ENCODE measurements at regions not wholly inside any gene's neighbourhood (a gene's known extent, or its start where the extent isn't known, plus 50 kb on each side); places are given as distances from the start of the nearest gene placed in this dataset.

GRCh38 chr17:14838567-14838966, 426.6 kb downstream of the PMP22 start:
- Histone ChIP-seq H3K4me3 (ENCODE audit: low read depth, low read length) (no peak overlapping the region), H3K36me3 (ENCODE audit: control insufficient read depth, insufficient read depth, low read length) (no peaks in the 10 kb centered on the region), H3K27me3 (ENCODE audit: control insufficient read depth, insufficient read depth, low read length) (no peaks in the 10 kb centered on the region)
- TF ChIP-seq, protein P1, sequence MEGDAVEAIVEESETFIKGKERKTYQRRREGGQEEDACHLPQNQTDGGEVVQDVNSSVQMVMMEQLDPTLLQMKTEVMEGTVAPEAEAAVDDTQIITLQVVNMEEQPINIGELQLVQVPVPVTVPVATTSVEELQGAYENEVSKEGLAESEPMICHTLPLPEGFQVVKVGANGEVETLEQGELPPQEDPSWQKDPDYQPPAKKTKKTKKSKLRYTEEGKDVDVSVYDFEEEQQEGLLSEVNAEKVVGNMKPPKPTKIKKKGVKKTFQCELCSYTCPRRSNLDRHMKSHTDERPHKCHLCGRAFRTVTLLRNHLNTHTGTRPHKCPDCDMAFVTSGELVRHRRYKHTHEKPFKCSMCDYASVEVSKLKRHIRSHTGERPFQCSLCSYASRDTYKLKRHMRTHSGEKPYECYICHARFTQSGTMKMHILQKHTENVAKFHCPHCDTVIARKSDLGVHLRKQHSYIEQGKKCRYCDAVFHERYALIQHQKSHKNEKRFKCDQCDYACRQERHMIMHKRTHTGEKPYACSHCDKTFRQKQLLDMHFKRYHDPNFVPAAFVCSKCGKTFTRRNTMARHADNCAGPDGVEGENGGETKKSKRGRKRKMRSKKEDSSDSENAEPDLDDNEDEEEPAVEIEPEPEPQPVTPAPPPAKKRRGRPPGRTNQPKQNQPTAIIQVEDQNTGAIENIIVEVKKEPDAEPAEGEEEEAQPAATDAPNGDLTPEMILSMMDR (IDR thresholded peaks at IDR 0.05; ENCODE audit: insufficient read depth, low read length, severe bottlenecking), result no peak
- FAIRE-seq (no peak), DNase-seq (ENCODE audit: low read depth) (peak; percentile 80)

- DNase-seq (ENCODE audit: low read depth) (peak; percentile 95), FAIRE-seq (no peak)
- TF ChIP-seq, protein P1 (IDR thresholded peaks at IDR 0.05; ENCODE audit: insufficient read depth, low read length, severe bottlenecking), result no peak
- Histone ChIP-seq H3K27me3 (ENCODE audit: control insufficient read depth, insufficient read depth, low read length) (no peaks in the 10 kb centered on the region), H3K36me3 (ENCODE audit: control insufficient read depth, insufficient read depth, low read length) (no peaks in the 10 kb centered on the region), H3K4me3 (ENCODE audit: low read depth, low read length) (no peak overlapping the region)
These were observed 431.8 kb downstream of the PMP22 start for GRCh38 chr17:14833201-14833785.

DNA sequence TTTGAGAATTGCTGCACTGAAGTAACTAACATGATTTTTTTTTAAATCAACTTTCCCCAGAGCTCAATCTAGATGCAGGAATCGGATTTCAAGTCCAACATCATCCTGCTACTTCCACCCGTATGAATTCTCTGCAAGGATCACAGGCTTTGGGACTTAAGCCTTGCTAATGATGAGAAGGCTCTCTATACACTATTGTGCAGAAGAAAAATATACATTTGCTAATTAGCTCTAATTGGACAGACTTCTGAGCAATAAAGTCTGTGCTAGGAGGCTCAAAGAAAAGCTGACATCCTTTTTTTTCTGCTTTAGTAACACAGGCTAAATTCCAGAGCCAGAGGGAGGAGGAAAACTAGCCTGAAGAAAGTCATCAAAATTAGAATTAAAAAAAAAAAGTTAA, 433.6 kb downstream of the PMP22 start:
- no peak overlapping the region for H3K4me3 ChIP-seq (ENCODE audit: low read depth, low read length)
- FAIRE-seq (no peak), DNase-seq (ENCODE audit: low read depth) (no peak)
- TF ChIP-seq, protein P1 (IDR thresholded peaks at IDR 0.05; ENCODE audit: insufficient read depth, low read length, severe bottlenecking), result no peak
- H3K27me3 ChIP-seq (ENCODE audit: control insufficient read depth, insufficient read depth, low read length), result no peaks in the 10 kb centered on the region
- no peaks in the 10 kb centered on the region for H3K36me3 ChIP-seq (ENCODE audit: control insufficient read depth, insufficient read depth, low read length)

GRCh38 chr17:14827396-14827919, 437.7 kb downstream of the PMP22 start:
- Histone ChIP-seq H3K27me3 (ENCODE audit: control insufficient read depth, insufficient read depth, low read length) (no peaks in the 10 kb centered on the region), H3K4me3 (ENCODE audit: low read depth, low read length) (no peak overlapping the region), H3K36me3 (ENCODE audit: control insufficient read depth, insufficient read depth, low read length) (no peaks in the 10 kb centered on the region)
- TF ChIP-seq, protein P1 (IDR thresholded peaks at IDR 0.05; ENCODE audit: insufficient read depth, low read length, severe bottlenecking), result no peak
- FAIRE-seq (no peak), DNase-seq (ENCODE audit: low read depth) (no peak)

- FAIRE-seq (no peak), DNase-seq (ENCODE audit: low read depth) (no peak)
- no peaks in the 10 kb centered on the region for H3K27me3 ChIP-seq (ENCODE audit: control insufficient read depth, insufficient read depth, low read length)
- TF ChIP-seq, protein P1 (IDR thresholded peaks at IDR 0.05; ENCODE audit: insufficient read depth, low read length, severe bottlenecking), result no peak
- H3K4me3 ChIP-seq (ENCODE audit: low read depth, low read length), result no peak overlapping the region
- H3K36me3 ChIP-seq (ENCODE audit: control insufficient read depth, insufficient read depth, low read length), result no peaks in the 10 kb centered on the region
These were observed 438.8 kb downstream of the PMP22 start for GRCh38 chr17:14826358-14826757.

DNA sequence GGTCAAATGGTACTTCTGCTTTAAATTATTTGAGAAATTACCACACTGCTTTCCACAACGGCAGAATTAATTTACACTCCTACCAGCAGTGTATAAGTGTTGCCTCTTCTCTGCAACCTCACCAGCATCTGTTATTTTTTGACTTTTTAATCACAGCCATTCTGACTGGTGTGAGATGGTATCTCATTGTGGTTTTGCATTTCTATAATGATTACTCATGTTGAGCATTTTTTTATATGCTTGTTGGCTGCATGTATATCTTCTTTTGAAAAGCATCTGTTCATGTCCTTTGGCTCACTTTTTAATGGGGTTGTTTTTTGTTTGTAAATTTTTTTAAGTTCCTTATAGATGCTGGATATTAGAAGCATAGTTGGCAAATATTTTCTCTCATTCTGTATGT, 446.7 kb downstream of the PMP22 start:
- no peaks in the 10 kb centered on the region for H3K36me3 ChIP-seq (ENCODE audit: control insufficient read depth, insufficient read depth, low read length)
- TF ChIP-seq, protein P1 (IDR thresholded peaks at IDR 0.05; ENCODE audit: insufficient read depth, low read length, severe bottlenecking), result no peak
- no peak for DNase-seq (ENCODE audit: low read depth)
- H3K27me3 ChIP-seq (ENCODE audit: control insufficient read depth, insufficient read depth, low read length), result no peaks in the 10 kb centered on the region
- FAIRE-seq, result no peak
- no peak overlapping the region for H3K4me3 ChIP-seq (ENCODE audit: low read depth, low read length)

Data from bronchial epithelial cell (primary cell).